ENCODE measurements at regions not wholly inside any gene's neighbourhood (a gene's known extent, or its start where the extent isn't known, plus 50 kb on each side); places are given as distances from the start of the nearest gene placed in this dataset.

GRCh38 chr5:1659100-1659981, 135.6 kb upstream of the LPCAT1 start:
- no peak for TF ChIP-seq CTCF (IDR thresholded peaks at IDR 0.05; ENCODE audit: insufficient read depth, low read depth, low read length, missing control alignments)
- DNase-seq (ENCODE audit: low read depth), result no peak
- H3K4me3 ChIP-seq (ENCODE audit: low read length), result no peak overlapping the region

- no peak for TF ChIP-seq CTCF (IDR thresholded peaks at IDR 0.05; ENCODE audit: insufficient read depth, low read depth, low read length, missing control alignments)
- no peak overlapping the region for H3K4me3 ChIP-seq (ENCODE audit: low read length)
- no peak for DNase-seq (ENCODE audit: low read depth)
These were observed 134.9 kb upstream of the LPCAT1 start for GRCh38 chr5:1658665-1659064.

GRCh38 chr5:1657161-1657741, 133.5 kb upstream of the LPCAT1 start:
- no peak for DNase-seq (ENCODE audit: low read depth)

GRCh38 chr5:1656271-1656975, 132.7 kb upstream of the LPCAT1 start:
- no peak overlapping the region for H3K4me3 ChIP-seq (ENCODE audit: low read length)
- DNase-seq (ENCODE audit: low read depth), result no peak
- TF ChIP-seq CTCF (IDR thresholded peaks at IDR 0.05; ENCODE audit: insufficient read depth, low read depth, low read length, missing control alignments), result no peak

More at GRCh38 chr5:1657161-1657741, 133.5 kb upstream of the LPCAT1 start:
- H3K4me3 ChIP-seq (ENCODE audit: low read length), result no peak overlapping the region
- no peak for TF ChIP-seq CTCF (IDR thresholded peaks at IDR 0.05; ENCODE audit: insufficient read depth, low read depth, low read length, missing control alignments)

GRCh38 chr5:1655496-1656270, 131.9 kb upstream of the LPCAT1 start:
- DNase-seq (ENCODE audit: low read depth), result no peak
- no peak overlapping the region for H3K4me3 ChIP-seq (ENCODE audit: low read length)
- TF ChIP-seq CTCF (IDR thresholded peaks at IDR 0.05; ENCODE audit: insufficient read depth, low read depth, low read length, missing control alignments), result no peak

- no peak for DNase-seq (ENCODE audit: low read depth)
- no peak overlapping the region for H3K4me3 ChIP-seq (ENCODE audit: low read length)
- no peak for TF ChIP-seq CTCF (IDR thresholded peaks at IDR 0.05; ENCODE audit: insufficient read depth, low read depth, low read length, missing control alignments)
These were observed 131.2 kb upstream of the LPCAT1 start for GRCh38 chr5:1654786-1655495.
